ENCODE measurements at regions not wholly inside any gene's neighbourhood (a gene's known extent, or its start where the extent isn't known, plus 50 kb on each side); places are given as distances from the start of the nearest gene placed in this dataset.
A peak's percentile ranks its signal among the peaks of the same experiment; 100 is the strongest.
"Not testable (repeated sequence)": the region's sequence is repeated elsewhere in the genome, so short reads cannot be mapped to it uniquely, and the experiment has no call there.

DNA sequence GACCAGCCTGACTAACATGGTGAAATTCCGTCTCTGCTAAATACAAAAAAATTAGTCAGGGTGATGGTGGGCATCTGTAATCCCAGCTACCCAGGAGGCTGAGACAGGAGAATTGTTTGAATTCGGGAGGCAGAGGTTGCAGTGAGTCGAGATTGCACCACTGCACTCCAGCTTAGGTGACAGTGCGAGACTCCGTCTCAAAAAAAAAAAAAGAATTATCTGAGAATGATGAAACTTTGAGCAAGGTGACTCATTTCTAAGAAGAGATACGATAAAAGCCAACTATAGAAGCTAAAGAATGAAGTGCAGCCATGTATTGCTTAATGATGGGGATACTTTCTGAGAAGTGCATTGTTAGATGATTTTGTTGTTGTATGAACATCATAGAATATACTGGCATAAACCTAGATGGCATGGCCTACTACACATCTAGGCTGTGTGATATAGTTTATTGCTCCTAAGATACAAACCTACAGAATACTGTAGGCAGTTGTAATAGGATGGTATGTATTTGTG, 64.7 kb downstream of the SNRPE start:
- DNase-seq, result no peak

DNA sequence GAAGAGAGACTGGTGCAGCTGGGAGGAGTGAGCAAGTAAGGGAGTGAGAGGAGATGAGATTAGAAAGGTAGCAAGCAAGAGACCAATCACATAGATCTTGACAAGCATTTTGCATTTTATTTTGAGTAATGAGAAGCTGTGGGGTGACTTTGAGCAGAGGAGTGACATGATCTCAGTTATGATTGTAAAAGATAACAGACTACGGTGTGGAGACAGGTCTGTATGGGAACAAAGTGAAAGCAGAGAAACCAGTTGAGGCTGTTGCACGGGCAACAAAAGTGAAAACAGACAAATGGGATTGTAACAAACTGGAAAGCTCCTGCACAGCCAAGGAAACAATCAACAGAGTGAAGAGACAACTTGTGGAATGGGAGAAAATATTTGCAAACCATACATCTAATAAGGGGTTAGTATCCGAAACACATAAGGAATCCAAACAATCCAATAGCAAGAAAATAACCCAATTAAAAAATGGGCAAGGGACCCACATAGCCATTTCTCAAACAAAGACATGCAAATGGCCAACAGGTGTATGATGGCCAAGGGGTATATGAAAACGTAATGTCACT, 68.4 kb downstream of the SNRPE start:
- DNase-seq, result no peak

DNA sequence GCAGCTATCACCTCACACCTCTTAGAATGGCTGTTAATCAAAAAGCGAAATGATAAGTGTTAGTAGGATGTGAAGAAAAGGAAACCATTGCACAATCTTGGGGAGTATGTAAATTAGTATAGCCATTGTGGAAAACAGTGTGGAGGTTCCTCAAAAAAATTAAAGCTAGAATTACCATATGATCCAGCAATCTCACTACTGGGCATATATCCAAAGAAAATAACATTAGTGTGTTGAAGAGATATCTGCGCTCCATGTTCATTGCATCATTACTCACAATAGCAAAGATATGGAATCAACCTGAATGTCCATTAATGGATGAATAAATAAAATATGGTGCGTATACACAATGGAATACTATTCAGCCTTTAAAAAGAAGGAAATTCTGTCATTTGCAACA, 68.9 kb downstream of the SNRPE start:
- no peak for DNase-seq

DNA sequence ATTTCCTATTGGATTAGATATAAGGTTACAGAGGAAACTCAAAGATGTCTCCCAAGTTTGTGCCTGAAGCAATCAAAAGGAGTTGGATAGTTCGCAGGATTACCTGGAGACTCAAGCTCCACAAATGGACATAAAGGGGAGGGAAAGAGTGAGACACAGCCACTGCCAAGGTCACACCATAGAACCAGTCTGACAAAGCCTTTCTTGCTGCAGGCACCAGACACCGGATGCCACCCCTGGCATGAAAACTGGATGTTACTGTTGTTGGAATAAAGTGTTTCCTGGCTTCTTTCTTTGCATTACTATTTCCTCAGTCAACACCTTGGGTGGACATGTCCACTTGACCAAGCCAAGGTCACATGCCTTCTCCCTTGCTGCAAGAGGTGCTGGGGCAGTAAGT, 70.6 kb downstream of the SNRPE start:
- DNase-seq, result no peak

DNA sequence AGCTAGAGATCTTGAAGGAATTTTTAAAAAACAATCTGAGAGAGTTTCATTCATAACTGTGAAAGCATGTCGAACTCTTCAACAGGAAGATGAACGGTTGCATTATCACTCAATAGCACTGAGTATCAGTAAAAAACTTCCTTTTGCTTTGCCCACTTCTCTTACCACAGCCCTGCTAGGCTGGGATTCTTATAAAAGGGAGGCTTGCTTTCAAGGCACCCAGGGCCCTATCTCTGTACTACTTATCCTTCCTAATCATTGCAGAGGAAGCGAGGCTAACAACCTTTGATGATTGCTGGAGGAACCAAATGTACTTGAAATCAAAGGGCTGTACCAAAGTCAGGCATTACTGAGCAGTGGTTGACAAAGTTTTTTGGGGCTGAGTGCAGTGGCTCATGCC, 71.2 kb downstream of the SNRPE start:
- DNase-seq, result no peak

DNA sequence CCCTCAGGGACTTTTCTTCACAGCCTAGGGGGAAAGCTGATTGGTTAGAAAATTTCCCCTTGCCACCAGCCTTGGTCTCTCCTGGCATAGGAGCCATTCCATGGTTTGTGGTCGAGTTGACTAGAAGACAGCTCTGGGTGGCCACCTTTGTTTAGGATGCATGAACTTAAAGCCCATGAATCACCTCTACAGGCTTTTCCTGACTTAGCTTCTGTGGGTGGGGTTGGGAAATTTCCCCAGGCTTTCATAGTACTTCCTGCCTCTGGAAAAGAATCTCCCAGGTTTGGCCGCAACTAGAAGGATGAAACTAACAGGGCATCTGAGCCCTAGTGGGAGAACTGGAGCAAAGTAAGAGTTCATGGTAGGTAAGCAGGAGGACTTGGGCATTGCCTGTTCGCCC, 72.6 kb downstream of the SNRPE start:
- no peak for DNase-seq

DNA sequence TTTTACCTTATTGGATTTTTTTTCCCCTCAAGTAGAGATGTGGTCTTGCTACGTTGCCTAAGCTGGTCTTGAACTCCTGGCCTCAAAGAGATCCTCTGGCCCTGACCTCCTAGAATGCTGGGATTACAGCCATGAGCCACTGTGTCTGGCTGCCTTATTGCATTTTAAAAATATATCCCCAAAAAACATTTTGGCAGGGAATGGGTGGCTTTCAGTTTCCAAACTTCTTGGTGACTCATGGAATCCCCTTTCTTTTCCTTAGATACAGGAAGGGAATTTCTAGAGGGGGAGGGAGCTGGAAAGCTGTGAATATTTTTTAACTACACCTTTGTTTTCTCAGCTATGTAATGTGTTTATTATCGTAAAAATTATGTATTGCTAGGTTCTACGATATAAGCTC, 73.3 kb downstream of the SNRPE start:
- no peak for DNase-seq

DNA sequence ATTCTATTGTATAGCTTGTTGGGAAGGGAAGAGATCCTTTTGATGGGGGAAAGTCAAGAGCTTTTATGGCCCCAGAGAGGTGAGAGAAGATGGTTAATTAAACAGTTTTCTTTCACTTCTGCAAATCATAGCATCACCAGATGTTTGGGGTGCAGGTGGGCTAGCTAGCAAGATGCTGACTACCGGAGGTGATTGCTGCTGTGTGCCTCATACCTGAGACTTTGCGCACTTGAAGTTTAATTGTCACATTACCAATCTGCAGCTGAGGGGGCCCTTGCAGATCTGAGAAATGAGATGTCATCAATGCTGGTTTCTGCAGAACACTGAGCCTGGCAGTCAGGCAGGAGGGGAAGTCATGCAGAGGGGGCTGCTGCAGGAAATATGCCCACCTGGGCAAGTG, 73.9 kb downstream of the SNRPE start:
- DNase-seq, result no peak

DNA sequence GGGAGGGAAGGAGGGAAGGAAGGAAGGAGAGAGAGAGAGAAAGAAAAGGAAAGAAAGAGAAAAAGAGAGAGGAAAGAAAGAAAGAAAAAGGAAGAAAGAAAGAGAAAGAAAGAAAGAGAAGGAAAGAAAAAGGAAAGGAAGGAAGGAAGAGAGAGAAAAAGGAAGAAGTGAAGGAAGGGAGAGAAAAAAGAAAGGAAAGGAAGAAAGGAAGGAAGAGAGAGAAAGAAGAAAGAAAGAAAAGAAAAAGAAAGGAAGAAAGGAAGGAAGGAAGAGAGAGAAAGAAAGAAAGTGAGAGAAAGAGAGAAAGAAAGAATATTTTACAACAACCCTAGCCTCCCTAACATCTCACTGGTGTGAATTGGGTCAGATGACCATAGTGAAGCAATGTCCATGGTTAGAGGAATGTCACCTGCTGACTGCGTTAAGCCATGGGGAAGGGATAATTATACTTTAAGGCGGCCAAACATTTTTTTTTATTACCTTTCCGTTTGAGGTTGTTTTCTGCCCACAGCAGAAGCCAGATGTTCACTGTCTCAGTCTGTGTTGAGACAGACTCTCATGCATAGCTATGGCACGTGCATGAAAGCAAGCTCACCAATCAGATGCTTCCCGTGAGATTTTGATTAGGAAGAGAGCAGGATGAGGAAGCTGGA, 76.4 kb downstream of the SNRPE start:
- no peak for DNase-seq

DNA sequence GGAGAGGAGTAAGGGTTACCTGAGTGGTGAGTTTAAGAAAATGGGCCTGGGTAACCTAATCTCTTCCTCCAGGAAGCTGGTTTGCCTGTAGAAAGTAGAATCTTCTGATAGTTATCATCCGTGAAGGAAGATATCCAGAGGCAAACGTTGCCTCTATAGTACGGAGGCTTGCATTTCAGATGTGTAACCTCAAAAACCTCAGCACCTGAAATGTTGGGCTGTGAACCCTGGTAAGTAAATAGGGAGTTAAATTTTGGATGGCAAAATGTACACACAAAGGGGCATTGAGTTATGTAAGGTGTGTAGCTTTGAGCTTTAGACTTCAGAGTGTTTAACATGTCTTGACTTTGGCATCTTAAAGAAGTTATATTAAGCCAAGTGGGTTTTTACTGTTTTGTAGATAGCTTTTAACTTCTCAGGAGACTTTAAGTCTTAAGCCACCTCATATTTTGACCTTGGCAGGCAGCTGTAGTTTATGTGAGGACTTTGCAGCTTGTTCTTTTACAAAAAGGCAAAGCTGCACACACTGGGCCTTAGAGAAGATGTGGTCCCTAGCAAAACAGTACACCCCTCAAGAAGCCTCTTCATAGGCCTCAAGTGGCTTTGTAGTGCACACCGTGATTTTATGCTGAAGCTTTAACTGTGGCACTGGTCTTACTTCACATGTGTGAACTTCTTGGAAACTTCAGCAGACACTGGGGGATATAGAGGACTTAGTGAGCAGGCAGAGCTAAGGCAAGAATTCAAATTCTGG, 83.4 kb downstream of the SNRPE start:
- DNase-seq, result no peak

DNA sequence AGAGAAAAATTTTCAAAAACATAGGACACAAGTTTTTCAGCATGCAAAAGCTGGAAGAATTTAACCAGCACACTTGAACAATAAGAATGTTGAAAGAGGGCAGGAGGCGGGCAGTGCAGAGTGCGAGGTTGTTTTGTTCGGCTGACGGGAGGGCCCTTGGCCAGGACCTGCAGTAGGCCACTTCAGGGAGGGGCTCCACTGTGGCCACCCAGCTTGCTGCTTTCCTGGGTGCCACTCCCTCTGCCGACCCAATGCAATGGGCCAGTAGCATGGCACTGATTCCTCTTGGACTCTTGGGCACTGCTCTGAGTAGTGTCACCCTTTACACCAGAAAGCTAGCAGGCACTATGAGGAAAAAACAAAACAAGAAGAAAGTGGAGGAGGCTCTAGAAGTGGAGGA, 92.9 kb downstream of the SNRPE start:
- no peak for DNase-seq

DNA sequence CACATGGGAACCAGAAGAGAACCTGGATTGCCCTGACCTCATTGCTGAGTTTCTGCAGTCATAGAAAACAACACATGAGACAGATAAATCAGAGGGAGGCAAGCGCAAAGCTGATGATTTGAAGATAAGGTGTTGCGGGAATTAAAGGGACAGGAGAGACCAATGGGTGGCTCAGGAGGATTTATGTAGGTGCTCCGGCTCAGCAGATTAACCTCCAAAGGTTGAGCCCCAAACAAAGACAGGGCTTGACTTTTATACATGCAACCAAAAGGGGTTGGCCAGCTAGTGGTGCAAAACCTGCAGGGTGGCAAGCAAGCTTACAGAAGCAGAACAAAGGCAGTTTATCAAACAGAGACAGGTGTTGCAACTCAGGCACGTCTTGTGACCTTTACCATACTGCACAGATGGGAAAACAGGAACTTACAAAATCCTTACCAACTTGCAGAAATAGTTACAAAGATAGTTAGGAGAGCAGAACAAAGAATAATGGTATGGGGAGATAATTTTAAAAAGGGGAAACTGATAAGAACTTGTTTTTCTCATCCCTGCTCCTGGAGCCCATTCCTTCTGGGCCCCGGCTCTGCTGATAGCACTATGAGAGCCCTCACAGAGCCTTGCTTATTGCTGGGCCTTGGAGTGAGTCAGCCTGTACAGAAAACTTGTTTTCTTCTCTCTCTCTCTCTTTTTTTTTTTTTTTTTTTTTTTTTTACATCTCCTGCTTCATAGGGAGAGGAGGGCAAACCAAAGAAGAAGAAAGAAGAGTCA, 93.6 kb downstream of the SNRPE start:
- no peak for DNase-seq

DNA sequence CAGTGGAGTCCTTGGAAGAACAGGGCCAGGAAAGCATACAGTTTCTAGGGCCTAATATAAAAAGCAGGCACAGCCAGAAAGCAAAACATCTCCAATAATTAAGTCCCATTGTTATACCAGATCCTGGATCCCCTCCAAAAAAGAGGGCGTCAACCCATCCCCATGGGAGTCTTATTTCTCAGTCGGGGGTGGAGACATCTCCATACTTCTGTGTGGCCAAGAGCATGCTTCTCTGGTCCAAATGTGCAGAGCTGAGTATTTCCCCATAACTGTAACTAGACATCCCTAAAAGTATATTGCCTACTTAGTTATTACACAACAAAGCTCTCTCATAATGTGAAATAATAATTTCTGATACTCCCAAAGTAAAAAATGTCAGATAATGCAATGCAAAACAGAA, 104.2 kb upstream of the SOX13 start:
- DNase-seq, result no peak

DNA sequence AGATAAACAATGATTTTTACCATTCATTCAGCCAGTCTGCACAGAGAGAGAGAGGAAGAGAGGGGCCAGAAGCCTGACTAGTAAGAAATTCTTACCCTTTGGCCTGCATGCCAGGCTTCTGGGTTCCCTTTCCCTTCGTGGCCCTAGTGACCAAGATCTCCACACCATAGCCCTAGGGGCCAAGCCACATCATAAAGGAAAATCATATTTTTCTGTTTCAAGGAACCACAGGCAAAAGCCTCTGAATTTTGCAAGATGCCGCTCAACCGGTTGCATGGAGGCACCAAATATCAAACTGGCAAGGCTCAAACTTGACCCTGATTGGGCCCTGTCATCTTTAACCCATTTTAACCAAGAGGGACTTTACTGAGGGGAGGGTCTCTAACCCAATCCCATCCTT, 103.1 kb upstream of the SOX13 start:
- no peak for DNase-seq

DNA sequence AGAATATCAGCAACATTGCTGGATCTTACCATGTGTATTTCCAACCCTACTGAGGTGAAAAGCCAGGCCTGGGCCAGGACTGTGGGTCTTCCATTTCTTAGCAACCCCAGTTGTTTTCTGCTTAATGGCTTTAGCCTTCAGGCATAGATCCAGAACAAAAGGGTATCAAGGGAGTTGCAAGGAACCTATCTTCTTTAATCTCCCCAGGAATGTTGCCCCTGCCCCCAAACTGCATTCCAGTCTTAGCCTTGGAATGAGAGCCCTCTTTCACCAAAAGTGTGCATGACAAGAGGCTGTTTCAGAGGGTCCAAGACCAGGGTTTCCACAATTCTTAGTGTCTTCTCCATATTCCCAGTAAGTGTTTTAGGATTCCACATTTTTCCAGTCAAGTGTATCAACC, 87.9 kb upstream of the SOX13 start:
- DNase-seq, result no peak

DNA sequence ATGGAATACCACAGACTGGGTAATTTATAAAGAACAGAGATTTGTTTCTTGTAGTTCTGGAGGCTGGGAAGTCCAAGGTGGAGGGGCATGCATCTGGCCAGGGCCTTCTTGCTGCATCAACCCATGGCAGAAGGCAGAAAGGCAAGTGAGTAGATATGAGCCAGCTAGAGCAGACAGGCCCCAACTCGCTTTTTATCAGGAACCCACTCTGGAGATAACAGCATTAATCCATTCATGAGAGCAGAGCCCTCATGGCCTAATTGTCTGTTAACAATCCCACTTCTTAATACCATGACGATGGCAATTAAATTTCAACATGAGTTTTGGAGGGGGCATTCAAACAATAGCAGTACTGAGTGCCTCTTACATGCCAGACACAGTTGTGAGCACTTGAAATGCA, 87.2 kb upstream of the SOX13 start:
- peak; percentile 52 for DNase-seq

DNA sequence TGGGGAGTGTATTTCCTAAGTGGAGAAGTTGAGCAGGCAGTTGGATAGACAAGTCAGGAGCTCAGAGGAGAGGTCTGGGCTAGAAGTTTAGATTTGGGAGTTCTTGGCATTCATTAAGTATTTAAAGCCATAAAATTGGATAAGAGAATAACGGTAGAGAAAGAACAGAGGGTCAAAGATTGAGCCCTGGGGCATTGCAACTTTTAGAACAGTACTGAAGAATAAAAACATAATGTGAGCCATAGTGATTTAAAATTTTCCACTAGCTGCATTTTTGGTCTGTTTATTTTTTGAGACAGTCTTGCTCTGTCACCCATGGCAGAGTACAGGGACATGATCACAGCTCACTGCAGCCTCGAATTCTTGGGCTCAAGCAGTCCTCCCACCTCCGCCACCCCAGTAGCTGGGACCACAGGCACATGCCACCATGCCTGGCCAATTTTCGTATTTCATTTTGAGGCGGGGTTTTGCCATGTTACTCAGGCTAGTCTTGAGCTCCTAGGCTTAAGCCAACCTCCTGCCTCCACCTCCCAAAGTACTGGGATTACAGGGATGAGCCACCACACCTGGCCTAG, 85.9 kb upstream of the SOX13 start:
- DNase-seq, result no peak

DNA sequence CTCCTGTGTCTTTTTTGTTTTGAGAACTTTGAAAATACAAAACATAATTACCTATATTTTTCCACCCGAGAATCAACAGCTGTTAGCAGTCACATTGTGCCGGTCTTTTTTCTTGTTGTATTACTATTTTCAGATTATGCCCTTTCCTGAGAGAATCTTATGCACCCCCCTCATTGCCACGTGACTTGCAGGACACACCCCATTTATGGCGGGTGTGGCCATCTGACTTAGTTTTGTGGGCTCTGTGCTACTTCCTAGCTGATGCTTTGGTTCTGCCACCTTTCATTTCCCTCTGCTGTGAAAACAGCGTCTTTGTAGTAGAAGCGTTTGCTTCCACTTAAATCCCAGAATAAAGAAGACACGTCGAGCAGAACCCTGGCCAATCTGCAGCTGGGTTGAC, 82.8 kb upstream of the SOX13 start:
- no peak for DNase-seq

DNA sequence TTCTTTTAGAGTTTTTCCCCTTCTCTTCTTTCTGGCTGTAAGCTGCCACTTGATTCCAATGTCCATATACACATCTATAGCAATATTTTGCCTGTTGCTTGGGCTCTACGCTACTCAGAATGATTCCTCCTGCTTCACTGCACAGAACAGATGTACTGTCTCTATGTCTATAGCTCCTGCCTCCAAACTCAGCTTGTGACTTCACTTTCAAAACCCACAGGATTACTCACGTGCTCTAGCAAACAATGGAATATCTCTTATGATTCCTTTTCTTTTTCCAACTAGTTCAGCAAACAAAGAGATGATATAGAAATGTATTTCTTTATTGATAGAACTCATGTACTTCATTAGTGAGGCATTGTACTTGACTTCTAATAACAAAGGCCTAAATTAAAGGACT, 80.5 kb upstream of the SOX13 start:
- DNase-seq, result no peak

DNA sequence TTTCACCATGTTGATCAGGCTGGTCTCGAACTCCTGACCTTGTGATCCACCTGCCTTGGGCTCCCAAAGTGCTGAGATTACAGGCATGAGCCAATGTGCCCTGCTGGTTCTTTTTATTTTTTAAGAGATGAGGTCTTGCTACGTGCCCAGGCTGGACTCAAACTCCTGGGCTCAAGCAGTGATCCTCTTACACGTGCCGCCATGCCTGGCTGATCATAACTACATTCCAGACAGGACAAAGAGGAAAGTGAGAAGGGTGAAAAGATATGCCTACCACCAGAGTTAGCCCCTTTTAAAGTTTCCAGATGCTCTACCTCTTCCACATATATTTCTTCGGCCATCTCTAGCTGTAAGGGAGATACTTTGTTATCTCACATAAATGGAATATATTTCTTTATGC, 79.7 kb upstream of the SOX13 start:
- no peak for DNase-seq

DNA sequence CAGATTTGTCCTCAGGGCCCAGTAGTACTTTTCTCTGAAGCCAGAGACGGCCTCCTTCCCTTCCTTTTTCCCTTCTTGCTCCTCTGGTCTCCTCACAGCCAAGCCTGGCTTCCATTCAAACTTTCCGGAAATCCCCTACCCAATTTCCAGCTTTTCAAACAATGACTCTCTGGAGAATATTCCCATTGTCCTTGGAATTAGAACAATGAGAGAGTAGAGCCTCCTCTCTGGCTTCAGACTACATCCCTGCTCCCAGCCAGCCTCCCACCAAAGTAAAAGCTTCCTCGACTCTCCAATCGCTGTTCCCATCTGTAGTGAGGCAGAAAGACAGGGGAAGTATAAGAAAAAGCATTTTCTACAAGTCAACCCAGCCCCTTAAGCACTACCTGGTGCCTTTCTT, 77.7 kb upstream of the SOX13 start:
- DNase-seq, result no peak

DNA sequence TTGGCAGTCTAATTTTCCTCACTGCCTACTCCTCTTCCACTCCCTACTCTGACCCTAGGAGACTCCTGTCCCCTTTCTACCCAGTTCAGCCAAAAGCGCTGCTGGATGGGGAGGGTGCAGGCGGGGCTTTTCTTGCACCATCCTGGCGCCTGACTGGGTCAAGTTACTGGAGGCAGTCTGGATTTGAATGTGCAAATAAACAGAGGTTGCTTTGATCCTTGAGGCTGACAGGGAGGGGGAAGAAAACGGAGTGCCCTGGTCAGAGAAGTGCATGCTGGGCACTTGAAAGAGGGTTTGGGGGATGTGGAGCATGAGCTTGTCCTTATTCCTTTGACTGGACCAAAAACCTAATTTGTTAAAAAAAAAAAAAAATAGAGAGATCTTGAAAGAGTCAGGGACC, 76.8 kb upstream of the SOX13 start:
- no peak for DNase-seq

DNA sequence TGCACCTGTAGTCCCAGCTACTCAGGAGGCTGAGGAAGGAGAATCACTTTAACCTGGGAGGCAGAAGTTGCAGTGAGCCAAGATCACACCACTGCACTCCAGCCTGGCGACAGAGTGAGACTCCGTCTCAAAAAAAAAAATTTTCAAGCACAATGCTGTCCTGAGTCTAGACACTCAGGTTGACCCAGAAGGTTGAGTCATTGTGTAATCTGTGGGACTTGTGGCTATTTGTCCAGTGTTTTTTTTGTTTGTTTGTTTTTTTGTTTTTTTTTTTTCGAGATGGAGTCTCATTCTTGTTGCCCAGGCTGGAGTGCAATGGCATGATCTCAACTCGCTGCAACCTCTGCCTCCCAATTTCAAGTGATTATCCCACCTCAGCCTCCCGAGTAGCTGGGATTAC, 74.3 kb upstream of the SOX13 start:
- not testable (repeated sequence) for DNase-seq

Measured in NCI-H1105 (cell line).